ENCODE measurements at regions not wholly inside any gene's neighbourhood (a gene's known extent, or its start where the extent isn't known, plus 50 kb on each side); places are given as distances from the start of the nearest gene placed in this dataset.
"Not testable (repeated sequence)": the region's sequence is repeated elsewhere in the genome, so short reads cannot be mapped to it uniquely, and the experiment has no call there.

DNA sequence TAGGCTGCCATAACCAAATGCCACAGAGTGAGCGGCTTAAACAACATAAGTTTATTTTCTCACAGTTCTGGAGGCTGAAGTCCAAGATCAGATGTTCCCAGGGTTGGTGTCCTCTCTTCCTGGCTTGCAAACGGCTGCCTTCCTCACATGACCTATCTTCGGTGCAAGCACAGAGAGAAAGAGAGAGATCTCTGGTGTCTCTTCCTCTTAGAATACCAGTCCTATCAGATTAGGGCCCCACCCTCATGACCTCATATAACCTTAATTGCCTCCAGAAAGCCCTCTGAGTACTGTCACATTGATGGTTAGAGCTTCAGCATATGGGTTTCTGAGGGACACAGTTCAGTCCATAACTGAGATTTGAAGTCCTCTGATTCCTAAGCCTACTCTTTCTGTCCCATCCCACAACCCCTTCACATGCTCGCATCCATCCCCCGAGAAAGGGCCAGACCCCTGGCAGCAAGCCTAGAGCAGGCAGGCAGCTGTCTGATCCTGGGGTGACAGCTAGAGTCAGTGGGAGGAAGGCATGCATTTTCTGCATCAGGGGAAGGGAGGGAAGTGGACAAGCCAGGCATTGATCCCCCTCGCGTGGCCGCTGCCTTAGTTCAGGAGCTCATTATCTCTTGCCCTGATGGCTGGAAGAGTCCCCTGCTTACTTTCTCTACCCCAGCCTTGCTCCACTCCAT is 114.1 kb downstream of the FAR1 start:
- H3K27ac ChIP-seq: no peak overlapping the region
- WGBS: 74% methylated on average over 8 of the region's 8 CpGs
- no peaks in the 10 kb centered on the region for H3K4me1 ChIP-seq
- TF ChIP-seq EP300 (IDR thresholded peaks at IDR 0.05): no peak
- TF ChIP-seq POLR2A (IDR thresholded peaks at IDR 0.05): no peak
- TF ChIP-seq, protein P1, sequence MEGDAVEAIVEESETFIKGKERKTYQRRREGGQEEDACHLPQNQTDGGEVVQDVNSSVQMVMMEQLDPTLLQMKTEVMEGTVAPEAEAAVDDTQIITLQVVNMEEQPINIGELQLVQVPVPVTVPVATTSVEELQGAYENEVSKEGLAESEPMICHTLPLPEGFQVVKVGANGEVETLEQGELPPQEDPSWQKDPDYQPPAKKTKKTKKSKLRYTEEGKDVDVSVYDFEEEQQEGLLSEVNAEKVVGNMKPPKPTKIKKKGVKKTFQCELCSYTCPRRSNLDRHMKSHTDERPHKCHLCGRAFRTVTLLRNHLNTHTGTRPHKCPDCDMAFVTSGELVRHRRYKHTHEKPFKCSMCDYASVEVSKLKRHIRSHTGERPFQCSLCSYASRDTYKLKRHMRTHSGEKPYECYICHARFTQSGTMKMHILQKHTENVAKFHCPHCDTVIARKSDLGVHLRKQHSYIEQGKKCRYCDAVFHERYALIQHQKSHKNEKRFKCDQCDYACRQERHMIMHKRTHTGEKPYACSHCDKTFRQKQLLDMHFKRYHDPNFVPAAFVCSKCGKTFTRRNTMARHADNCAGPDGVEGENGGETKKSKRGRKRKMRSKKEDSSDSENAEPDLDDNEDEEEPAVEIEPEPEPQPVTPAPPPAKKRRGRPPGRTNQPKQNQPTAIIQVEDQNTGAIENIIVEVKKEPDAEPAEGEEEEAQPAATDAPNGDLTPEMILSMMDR (IDR thresholded peaks at IDR 0.05): no peak
- TF ChIP-seq POLR2AphosphoS5 (IDR thresholded peaks at IDR 0.05): no peak
- H3K36me3 ChIP-seq: no peaks in the 10 kb centered on the region
- DNase-seq (ENCODE audit: low spot score in 2 of 2): no peak
- H3K27me3 ChIP-seq: no peaks in the 10 kb centered on the region
- H3K4me3 ChIP-seq: no peak overlapping the region
- no peaks in the 10 kb centered on the region for H3K9me3 ChIP-seq

DNA sequence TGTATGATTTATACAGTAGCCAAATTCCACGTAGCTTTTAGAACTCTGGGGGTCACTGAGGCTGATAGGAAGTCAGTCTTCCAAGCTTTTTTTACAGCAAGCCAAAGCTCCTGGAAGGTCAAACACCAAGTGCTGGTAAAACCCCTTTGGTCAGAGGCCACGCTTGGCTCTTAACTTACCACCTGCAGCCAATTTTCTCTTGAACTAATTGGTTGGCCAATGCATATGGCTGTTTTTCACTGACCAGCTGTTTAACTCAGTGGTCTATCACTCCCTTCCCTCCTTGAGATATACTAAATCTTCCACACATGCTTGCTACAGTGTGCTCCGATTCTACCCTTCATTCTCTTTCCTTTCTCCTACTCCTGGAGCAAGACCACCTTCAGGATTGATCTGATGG is 116.0 kb downstream of the FAR1 start:
- Histone ChIP-seq H3K36me3 (no peaks in the 10 kb centered on the region), H3K4me1 (no peaks in the 10 kb centered on the region), H3K27me3 (no peaks in the 10 kb centered on the region), H3K9me3 (no peaks in the 10 kb centered on the region), H3K27ac (no peak overlapping the region), H3K4me3 (no peak overlapping the region)
- no peak for DNase-seq (ENCODE audit: low spot score in 2 of 2)
- TF ChIP-seq, protein P1 (IDR thresholded peaks at IDR 0.05): no peak
- TF ChIP-seq POLR2A (IDR thresholded peaks at IDR 0.05): no peak
- TF ChIP-seq EP300 (IDR thresholded peaks at IDR 0.05): no peak
- no peak for TF ChIP-seq POLR2AphosphoS5 (IDR thresholded peaks at IDR 0.05)
- WGBS: 78% methylated on average over 3 of the region's 3 CpGs

DNA sequence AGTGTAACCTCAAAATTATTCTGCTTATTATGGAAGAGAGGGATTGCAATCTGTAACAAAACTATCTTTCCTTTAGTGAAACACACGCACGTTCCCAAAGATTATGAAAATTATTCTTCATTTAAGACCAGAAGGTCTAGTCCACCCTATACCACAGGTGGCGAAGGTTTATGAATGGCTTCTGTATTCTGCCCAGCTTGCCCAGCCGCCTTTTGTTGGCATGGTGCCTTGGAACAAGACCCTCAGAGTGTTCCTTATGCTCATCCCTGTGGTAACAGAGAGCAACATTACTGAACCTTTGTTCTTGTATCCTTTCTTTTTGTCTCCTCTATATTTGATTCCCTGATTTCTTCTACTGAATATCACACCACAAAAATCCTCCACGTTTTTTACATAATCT is 116.4 kb downstream of the FAR1 start:
- 82% methylated on average over 5 of the region's 5 CpGs for WGBS
- Histone ChIP-seq H3K4me1 (no peaks in the 10 kb centered on the region), H3K27me3 (no peaks in the 10 kb centered on the region), H3K9me3 (no peaks in the 10 kb centered on the region), H3K4me3 (no peak overlapping the region), H3K27ac (no peak overlapping the region), H3K36me3 (no peaks in the 10 kb centered on the region)
- TF ChIP-seq EP300 (IDR thresholded peaks at IDR 0.05) (no peak), POLR2A (IDR thresholded peaks at IDR 0.05) (no peak), POLR2AphosphoS5 (IDR thresholded peaks at IDR 0.05) (no peak)
- TF ChIP-seq, protein P1 (IDR thresholded peaks at IDR 0.05): no peak
- DNase-seq (ENCODE audit: low spot score in 2 of 2): no peak

DNA sequence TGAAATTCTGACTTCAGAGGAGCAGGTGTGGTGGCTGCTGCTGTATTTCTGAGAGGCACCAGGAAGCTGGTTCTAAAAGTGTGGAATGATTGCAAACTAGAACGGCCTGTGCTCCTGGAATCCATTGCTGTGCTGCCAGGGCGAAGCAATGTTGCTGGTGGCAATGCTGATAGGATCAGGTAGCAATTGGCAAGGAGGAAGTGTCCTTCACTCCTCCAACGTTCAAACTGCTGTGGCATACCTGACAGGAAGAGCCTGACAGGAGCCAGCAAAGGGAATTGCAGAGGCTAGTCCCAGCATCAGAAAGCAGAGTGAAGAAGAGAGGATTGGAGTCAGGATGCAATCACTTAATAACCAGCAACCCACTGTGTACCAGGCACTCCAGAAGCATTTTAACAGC is 118.2 kb downstream of the FAR1 start:
- H3K4me3 ChIP-seq: no peak overlapping the region
- no peak overlapping the region for H3K27ac ChIP-seq
- no peaks in the 10 kb centered on the region for H3K27me3 ChIP-seq
- H3K36me3 ChIP-seq: no peaks in the 10 kb centered on the region
- WGBS: 46% methylated on average over 3 of the region's 3 CpGs
- DNase-seq (ENCODE audit: low spot score in 2 of 2): no peak
- TF ChIP-seq EP300 (IDR thresholded peaks at IDR 0.05) (no peak), POLR2A (IDR thresholded peaks at IDR 0.05) (no peak), POLR2AphosphoS5 (IDR thresholded peaks at IDR 0.05) (no peak)
- TF ChIP-seq, protein P1 (IDR thresholded peaks at IDR 0.05): no peak
- no peaks in the 10 kb centered on the region for H3K9me3 ChIP-seq
- no peaks in the 10 kb centered on the region for H3K4me1 ChIP-seq

DNA sequence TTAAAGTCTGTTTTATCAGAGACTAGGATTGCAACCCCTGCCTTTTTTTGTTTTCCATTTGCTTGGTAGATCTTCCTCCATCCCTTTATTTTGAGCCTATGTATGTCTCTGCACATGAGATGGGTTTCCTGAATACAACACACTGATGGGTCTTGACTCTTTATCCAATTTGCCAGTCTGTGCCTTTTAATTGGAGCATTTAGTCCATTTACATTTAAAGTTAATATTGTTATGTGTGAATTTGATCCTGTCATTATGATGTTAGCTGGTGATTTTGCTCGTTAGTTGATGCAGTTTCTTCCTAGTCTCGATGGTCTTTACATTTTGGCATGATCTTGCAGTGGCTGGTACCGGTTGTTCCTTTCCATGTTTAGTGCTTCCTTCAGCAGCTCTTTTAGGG is 129.1 kb downstream of the FAR1 start:
- not testable (repeated sequence) for DNase-seq (ENCODE audit: low spot score in 2 of 2); H3K4me3 ChIP-seq; H3K36me3 ChIP-seq; H3K27me3 ChIP-seq; H3K27ac ChIP-seq; H3K4me1 ChIP-seq; H3K9me3 ChIP-seq
- 87% methylated on average over 3 of the region's 3 CpGs for WGBS

DNA sequence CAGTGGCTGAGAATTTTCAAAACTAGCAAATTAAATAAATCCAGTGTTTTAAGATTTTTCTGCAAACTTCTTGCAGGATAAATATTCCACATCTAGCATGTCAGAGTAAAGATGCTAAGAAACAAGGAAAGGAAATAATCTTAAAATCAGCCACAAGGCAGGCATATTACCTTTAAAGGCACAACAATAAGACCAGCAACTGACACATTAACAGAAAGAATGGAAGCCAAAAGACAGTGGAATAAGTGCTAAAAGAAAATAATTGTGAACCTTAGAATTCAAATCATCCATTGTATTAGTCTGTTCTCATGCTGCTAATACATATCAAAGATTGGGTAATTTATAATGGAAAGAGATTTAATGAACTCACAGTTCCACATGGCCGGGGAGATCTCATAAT is 132.4 kb downstream of the FAR1 start:
- no peaks in the 10 kb centered on the region for H3K4me1 ChIP-seq
- H3K4me3 ChIP-seq: no peak overlapping the region
- no peaks in the 10 kb centered on the region for H3K36me3 ChIP-seq
- TF ChIP-seq POLR2AphosphoS5 (IDR thresholded peaks at IDR 0.05) (no peak), EP300 (IDR thresholded peaks at IDR 0.05) (no peak), POLR2A (IDR thresholded peaks at IDR 0.05) (no peak)
- TF ChIP-seq, protein P1 (IDR thresholded peaks at IDR 0.05): no peak
- H3K27me3 ChIP-seq: no peaks in the 10 kb centered on the region
- 72% methylated on average over 1 of the region's 1 CpG for WGBS
- H3K27ac ChIP-seq: no peak overlapping the region
- H3K9me3 ChIP-seq: no peaks in the 10 kb centered on the region
- DNase-seq (ENCODE audit: low spot score in 2 of 2): no peak
